ENCODE measurements at regions not wholly inside any gene's neighbourhood (a gene's known extent, or its start where the extent isn't known, plus 50 kb on each side); places are given as distances from the start of the nearest gene placed in this dataset.

DNA sequence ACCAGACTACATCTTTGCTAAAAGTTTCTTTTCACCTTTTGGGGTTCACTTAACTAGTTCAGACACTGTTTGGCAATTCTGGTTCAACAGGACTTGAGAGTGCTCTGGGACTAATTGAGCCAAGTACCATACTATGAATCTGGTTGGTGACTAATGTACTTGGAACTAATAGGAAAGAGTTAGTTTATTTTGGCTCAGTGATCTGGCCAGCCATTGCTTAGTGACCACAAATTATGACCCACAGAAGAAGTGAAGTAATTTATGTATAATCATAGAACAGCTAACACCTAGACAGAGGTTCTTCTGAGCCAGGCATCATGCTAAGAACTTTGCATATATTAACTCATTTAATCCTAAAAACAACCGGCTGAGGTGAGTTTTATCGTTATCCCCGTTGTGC is 126.5 kb upstream of the JCAD start:
- peaks cover 5% of the 10 kb centered on the region for H3K36me3 Mint-ChIP-seq (ENCODE audit: unreplicated experiment)
- H3K27me3 Mint-ChIP-seq (ENCODE audit: unreplicated experiment): peaks cover 9% of the 10 kb centered on the region
- H3K4me3 Mint-ChIP-seq (ENCODE audit: unreplicated experiment): no peak overlapping the region
- no peaks in the 10 kb centered on the region for H3K4me1 Mint-ChIP-seq (ENCODE audit: low read depth, unreplicated experiment)
- DNase-seq: no peak
- no peak for TF ChIP-seq CTCF (IDR thresholded peaks at IDR 0.05; ENCODE audit: partially characterized antibody, unreplicated experiment)
- H3K9me3 Mint-ChIP-seq (ENCODE audit: unreplicated experiment): no peaks in the 10 kb centered on the region
- H3K27ac Mint-ChIP-seq (ENCODE audit: unreplicated experiment): no peak overlapping the region

GRCh38 chr10:30185341-30185740 is 126.0 kb upstream of the JCAD start:
- no peaks in the 10 kb centered on the region for H3K4me1 Mint-ChIP-seq (ENCODE audit: low read depth, unreplicated experiment)
- H3K36me3 Mint-ChIP-seq (ENCODE audit: unreplicated experiment): peaks cover 5% of the 10 kb centered on the region
- no peak for DNase-seq
- no peak overlapping the region for H3K27ac Mint-ChIP-seq (ENCODE audit: unreplicated experiment)
- TF ChIP-seq CTCF (IDR thresholded peaks at IDR 0.05; ENCODE audit: partially characterized antibody, unreplicated experiment): no peak
- H3K9me3 Mint-ChIP-seq (ENCODE audit: unreplicated experiment): no peaks in the 10 kb centered on the region
- H3K27me3 Mint-ChIP-seq (ENCODE audit: unreplicated experiment): peaks cover 9% of the 10 kb centered on the region
- no peak overlapping the region for H3K4me3 Mint-ChIP-seq (ENCODE audit: unreplicated experiment)

GRCh38 chr10:30184397-30185033 is 125.1 kb upstream of the JCAD start:
- Mint-ChIP-seq H3K27me3 (ENCODE audit: unreplicated experiment) (peaks cover 9% of the 10 kb centered on the region), H3K4me3 (ENCODE audit: unreplicated experiment) (no peak overlapping the region), H3K4me1 (ENCODE audit: low read depth, unreplicated experiment) (no peaks in the 10 kb centered on the region), H3K36me3 (ENCODE audit: unreplicated experiment) (peaks cover 5% of the 10 kb centered on the region), H3K9me3 (ENCODE audit: unreplicated experiment) (no peaks in the 10 kb centered on the region), H3K27ac (ENCODE audit: unreplicated experiment) (no peak overlapping the region)
- no peak for DNase-seq
- TF ChIP-seq CTCF (IDR thresholded peaks at IDR 0.05; ENCODE audit: partially characterized antibody, unreplicated experiment): no peak

DNA sequence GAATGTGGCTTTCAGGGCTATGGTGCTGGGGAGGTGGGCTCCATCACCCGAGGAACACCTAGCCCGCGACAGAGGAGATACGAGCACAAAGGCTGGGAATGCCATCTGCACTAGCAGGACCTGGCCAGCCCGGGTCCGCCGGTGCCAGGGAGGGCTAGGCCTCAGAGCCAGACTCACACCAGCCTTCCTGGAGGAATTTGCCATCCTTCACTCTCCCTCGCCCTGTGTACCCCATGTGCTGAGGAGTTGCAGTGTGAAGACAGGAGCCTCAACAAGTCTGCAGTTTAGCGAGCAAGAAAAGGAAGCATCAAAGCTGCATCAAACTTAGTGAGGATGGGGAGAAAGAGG is 123.6 kb upstream of the JCAD start:
- no peak overlapping the region for H3K4me3 Mint-ChIP-seq (ENCODE audit: unreplicated experiment)
- H3K27ac Mint-ChIP-seq (ENCODE audit: unreplicated experiment): no peak overlapping the region
- peaks cover 5% of the 10 kb centered on the region for H3K36me3 Mint-ChIP-seq (ENCODE audit: unreplicated experiment)
- peaks cover 9% of the 10 kb centered on the region for H3K27me3 Mint-ChIP-seq (ENCODE audit: unreplicated experiment)
- no peaks in the 10 kb centered on the region for H3K4me1 Mint-ChIP-seq (ENCODE audit: low read depth, unreplicated experiment)
- DNase-seq: no peak
- no peak for TF ChIP-seq CTCF (IDR thresholded peaks at IDR 0.05; ENCODE audit: partially characterized antibody, unreplicated experiment)
- no peaks in the 10 kb centered on the region for H3K9me3 Mint-ChIP-seq (ENCODE audit: unreplicated experiment)

- Mint-ChIP-seq H3K36me3 (ENCODE audit: unreplicated experiment) (peaks cover 5% of the 10 kb centered on the region), H3K27me3 (ENCODE audit: unreplicated experiment) (peaks cover 6% of the 10 kb centered on the region), H3K9me3 (ENCODE audit: unreplicated experiment) (no peaks in the 10 kb centered on the region), H3K4me3 (ENCODE audit: unreplicated experiment) (no peak overlapping the region), H3K4me1 (ENCODE audit: low read depth, unreplicated experiment) (no peaks in the 10 kb centered on the region), H3K27ac (ENCODE audit: unreplicated experiment) (no peak overlapping the region)
- no peak for TF ChIP-seq CTCF (IDR thresholded peaks at IDR 0.05; ENCODE audit: partially characterized antibody, unreplicated experiment)
- DNase-seq: no peak
Observed at GRCh38 chr10:30182191-30183054, 123.0 kb upstream of the JCAD start.
